GM13976 (cell line): ENCODE measurements at regions not wholly inside any gene's neighbourhood (a gene's known extent, or its start where the extent isn't known, plus 50 kb on each side); places are given as distances from the start of the nearest gene placed in this dataset.

Source experiments
- DNase-seq: peaks from one replicate; pipeline ENCODE4 v3.0.0; 2012; ENCODE audit warnings: low spot score
- in situ Hi-C: fragments of 300-500 bp; cut with MboI; formaldehyde crosslinking; loops from one replicate; pipeline ENCODE4 v1.12.0; 2022; ENCODE audit warnings: low sequenced_read_pairs, mixed read lengths, inconsistent platforms; ENCODE audit not compliant: unreplicated experiment
- TF ChIP-seq, protein P1 (sequence below): IDR thresholded peaks from 2 replicates; pipeline ENCODE4 v1.5.1; 2012; ENCODE audit warnings: borderline replicate concordance, mild to moderate bottlenecking; ENCODE audit not compliant: insufficient read depth; ENCODE audit errors: extremely low read depth, missing control alignments, control extremely low read depth

DNA sequence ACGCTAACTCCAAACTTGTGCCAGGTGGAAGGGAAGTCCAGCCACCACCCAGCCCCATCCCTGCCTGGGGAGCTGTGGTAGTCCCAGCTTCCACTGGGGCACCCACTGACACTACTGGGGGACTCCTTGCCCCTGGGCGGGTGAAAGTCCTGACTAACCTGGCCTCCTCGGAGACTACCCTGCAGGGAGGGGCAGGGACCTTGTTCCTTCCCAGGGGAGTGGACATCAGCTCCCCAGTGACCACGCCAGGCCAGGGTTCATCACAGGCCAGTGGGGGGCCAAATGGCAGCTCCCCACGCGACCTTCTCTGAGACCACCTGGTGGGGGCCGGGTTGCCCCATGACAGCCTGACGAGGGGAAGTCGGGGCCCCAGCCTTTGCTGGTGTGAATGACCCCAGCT is 420.0 kb upstream of the SALL3 start:
- TF ChIP-seq, protein P1, sequence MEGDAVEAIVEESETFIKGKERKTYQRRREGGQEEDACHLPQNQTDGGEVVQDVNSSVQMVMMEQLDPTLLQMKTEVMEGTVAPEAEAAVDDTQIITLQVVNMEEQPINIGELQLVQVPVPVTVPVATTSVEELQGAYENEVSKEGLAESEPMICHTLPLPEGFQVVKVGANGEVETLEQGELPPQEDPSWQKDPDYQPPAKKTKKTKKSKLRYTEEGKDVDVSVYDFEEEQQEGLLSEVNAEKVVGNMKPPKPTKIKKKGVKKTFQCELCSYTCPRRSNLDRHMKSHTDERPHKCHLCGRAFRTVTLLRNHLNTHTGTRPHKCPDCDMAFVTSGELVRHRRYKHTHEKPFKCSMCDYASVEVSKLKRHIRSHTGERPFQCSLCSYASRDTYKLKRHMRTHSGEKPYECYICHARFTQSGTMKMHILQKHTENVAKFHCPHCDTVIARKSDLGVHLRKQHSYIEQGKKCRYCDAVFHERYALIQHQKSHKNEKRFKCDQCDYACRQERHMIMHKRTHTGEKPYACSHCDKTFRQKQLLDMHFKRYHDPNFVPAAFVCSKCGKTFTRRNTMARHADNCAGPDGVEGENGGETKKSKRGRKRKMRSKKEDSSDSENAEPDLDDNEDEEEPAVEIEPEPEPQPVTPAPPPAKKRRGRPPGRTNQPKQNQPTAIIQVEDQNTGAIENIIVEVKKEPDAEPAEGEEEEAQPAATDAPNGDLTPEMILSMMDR, result no peak
- in situ Hi-C loops, result no loop called here
- DNase-seq, result no peak

DNA sequence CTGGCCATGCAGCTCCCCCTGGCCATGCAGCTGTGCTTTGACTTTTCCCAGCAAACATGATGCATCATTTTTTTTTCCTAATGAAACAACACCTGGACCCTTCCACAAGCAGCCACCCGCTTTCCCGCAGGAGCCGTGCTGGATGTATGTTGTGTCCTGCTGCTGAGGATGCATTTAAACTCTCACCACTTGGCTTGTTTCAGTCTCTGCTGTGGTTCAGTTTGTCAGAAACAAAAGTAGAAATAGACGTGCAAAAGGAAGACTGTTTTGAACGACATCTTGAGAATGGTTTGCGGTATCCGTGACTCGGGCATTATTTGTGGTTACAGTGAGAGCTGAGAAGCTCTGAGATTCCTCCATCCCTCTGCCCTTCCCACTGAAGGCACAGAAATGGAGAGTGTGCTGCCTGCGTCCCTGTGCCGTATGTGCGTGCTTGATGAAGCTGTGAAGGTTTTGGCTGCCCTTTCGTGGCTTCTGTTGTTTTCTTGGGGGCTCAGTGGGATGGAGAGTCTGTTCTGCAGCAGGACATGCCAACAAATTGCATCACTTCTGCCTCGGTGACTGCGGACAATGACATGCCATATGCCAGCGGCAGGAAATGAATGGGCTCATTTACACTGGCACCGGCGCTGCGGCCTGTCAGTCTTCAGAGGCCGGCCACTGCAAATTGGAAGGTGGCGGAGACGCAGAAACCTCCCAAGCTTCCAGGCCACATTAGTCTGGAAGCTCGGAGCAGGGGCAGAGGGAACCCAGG is 417.7 kb upstream of the SALL3 start:
- DNase-seq, result no peak
- in situ Hi-C loops, result no loop called here
- TF ChIP-seq, protein P1, result no peak

DNA sequence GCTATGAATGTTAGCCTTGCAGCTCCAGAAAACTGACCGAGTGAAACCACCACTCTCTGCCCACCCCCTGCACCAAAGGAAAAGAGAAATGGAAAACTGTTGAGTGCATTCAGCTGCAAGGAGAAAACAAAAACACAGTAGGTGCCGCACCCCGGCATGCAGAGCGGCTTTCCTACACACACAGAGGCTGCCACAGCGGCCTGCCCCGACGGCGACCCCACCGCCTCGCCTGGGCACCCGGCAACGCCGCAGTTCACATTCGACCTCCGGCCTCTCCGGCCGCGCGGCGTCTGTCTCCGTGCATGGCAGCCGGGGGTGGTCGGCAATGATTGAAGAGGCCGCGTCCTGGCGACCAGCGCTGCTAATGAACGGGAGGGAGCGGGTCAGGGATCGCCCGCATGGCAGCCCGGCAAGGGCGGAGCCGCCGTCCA is 417.1 kb upstream of the SALL3 start:
- TF ChIP-seq, protein P1, result no peak
- in situ Hi-C loops, result no loop called here
- no peak for DNase-seq

DNA sequence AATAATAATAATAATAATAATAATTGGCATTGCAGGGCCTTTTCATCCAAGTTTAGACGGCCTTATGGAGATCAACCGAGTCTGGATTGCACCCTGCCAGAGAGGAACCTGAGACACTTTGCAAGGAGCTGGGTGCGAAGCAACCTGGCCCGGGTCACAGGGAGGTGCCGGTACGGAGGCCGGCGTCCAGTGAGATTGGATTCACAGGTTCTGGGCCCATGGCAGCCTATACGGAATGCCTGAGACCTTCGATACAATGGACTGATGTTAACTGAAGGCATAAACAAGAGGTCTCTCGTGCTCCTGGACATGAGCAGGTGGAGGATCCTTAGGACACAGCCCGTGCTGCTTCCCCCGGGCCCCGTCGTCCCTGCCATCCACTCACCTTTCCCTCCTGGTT is 416.5 kb upstream of the SALL3 start:
- TF ChIP-seq, protein P1, result no peak
- no peak for DNase-seq
- in situ Hi-C loops, result no loop called here

DNA sequence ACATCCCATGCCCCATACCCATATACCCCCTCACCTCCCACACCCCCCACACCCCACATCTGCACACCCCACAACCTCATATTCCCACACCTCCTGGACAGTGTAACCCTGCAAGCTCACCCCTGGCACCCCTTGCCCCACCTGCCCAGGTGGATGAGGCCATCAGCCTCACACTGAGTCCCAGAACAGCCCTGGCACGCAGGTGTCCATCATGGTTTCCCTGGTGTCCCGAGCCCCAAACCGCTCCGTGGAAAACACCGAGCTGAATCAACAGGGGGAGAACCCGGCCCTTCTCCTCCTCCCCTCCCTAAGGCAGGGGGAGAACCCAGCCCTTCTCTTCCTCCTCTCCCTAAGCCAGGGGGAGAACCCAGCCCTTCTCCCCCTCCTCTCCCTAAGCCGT is 415.6 kb upstream of the SALL3 start:
- DNase-seq, result no peak
- in situ Hi-C loops, result no loop called here
- TF ChIP-seq, protein P1, result no peak

DNA sequence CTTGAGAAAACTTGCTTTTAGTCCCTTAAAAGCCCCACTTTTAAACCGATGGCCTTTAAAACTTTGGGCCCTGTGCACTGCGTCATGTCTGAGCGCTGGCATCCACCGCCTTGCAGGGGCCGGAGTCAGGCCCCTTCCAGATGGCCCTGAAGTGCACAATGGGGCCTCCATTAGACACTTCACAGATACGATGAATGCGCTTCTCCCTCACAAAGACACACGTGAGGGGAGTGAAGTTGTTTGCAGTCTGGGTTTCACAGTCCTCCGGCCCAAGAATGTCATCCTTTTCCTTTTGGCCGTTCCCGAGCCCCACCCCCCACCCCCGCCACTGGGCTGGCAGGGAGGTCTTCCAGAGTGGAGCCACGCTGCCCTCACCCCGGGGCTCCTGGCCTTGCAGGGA is 415.1 kb upstream of the SALL3 start:
- TF ChIP-seq, protein P1, result no peak
- in situ Hi-C loops, result no loop called here
- no peak for DNase-seq
